Epithelial cell of prostate (primary cell): ENCODE measurements at regions not wholly inside any gene's neighbourhood (a gene's known extent, or its start where the extent isn't known, plus 50 kb on each side); places are given as distances from the start of the nearest gene placed in this dataset.

Source experiments
- DNase-seq: peaks from one replicate; pipeline ENCODE4 v3.0.0-alpha.2; 2011; ENCODE audit warnings: low read depth, low spot score
- H3K27ac ChIP-seq: fragments of 450-650 bp; 2 replicates; pipeline ENCODE4 v1.5.1; 2017; ENCODE audit warnings: mild to moderate bottlenecking

DNA sequence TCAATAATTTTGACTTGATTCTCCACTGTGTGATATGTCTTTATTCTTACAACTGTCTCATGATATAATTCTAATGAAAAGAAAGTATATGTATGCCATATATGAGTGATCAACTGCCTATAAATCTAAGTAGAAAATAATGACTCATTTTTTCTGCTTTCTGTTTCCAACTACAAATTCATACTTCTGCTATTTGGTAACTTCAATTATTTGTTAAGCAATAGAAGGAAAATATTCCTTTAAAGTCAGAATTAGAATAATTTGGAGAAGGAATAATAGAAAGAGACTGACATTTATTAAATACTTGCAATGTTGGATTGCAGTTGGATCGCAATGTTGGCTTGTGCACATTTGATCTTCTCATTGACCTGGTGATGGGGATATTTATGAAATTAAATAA, 204.2 kb upstream of the PACRGL start:
- DNase-seq: no peak
- H3K27ac ChIP-seq: no peak overlapping the region

DNA sequence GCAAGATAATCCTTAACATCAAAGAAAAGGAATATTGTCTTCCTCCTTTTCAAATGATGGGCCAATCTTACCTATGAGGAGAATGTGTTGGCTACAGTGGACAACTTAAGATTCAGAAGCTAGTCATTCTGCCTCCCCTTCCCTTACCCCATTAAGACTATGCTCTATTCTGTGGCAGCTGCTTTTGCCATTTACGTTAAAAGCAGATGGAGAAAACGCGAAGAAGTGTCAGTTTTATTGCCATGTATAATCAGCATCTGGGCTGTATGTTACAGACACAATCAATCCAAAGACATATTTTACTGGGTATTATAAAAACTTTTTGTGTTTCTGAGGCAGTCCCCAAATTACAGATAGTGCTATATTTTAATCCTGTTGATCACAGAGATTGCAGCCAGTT, 196.1 kb upstream of the PACRGL start:
- DNase-seq: no peak
- no peak overlapping the region for H3K27ac ChIP-seq

- H3K27ac ChIP-seq: peak overlapping the region; percentile 61
- no peak for DNase-seq
Measured at GRCh38 chr4:20505927-20506326, 194.3 kb upstream of the PACRGL start.

DNA sequence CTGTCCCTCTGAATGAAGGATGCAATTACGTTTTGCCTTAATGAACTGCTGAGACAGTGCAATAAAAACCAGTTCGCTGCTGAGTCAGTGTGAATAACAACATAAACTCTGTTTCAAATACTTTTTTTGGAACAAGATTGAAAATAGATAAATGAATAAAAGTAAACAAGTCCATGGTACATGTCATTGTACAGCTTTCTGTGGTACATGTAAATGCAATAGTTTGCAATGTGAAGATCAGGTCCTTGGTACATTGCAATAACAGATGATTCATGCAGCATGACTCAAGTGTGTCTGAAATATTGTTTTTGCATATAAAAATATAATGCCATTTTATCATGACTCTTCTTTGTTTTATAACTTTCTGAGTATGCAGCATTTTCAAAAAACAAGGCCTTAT, 193.4 kb upstream of the PACRGL start:
- DNase-seq: peak; percentile 62
- H3K27ac ChIP-seq: peak overlapping the region; percentile 61

DNA sequence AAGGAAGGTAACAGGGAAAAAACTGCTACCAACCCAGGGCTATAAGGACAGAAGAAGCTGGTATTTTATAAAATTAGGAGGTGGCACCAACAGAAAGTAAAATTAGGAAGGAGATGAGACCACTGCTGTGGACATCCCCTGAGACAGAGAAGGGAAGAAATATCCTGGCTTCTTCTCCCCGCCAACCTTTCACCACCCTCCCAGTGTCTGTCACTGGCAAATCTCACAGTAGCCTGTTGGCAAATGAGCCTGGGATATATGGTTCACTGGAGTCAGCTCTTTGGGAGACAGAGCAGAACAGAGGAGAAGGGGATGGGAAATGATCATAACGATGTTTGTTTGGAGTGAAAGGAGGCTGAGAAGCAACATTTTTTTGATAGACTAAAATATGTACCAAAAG, 190.9 kb upstream of the PACRGL start:
- no peak overlapping the region for H3K27ac ChIP-seq

GRCh38 chr4:20512033-20512792, 188.0 kb upstream of the PACRGL start:
- DNase-seq: no peak
- H3K27ac ChIP-seq: peak overlapping the region; percentile 45

More for the DNA sequence above, 190.9 kb upstream of the PACRGL start:
- DNase-seq: no peak

GRCh38 chr4:20512985-20513384, 187.3 kb upstream of the PACRGL start:
- no peak overlapping the region for H3K27ac ChIP-seq
- DNase-seq: no peak

DNA sequence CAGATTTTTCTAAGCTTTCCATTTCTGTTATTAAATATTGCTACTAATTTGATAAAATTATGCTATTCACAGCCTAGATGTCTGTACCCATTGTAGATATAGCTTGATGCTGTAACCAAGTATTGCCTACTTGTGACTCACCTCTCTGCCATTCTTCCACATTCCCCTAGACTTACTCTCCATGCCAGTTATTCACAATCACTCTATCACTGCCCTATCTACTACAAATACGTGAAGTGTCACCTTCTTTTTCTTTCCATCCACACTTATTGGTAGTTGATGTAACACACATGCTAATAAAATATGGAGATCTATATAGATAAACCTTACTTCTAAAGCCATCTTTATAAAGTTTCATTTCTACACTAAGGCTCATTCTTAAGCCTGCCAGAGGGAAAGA, 179.4 kb upstream of the PACRGL start:
- peak overlapping the region; percentile 21 for H3K27ac ChIP-seq
- peak; percentile 26 for DNase-seq

DNA sequence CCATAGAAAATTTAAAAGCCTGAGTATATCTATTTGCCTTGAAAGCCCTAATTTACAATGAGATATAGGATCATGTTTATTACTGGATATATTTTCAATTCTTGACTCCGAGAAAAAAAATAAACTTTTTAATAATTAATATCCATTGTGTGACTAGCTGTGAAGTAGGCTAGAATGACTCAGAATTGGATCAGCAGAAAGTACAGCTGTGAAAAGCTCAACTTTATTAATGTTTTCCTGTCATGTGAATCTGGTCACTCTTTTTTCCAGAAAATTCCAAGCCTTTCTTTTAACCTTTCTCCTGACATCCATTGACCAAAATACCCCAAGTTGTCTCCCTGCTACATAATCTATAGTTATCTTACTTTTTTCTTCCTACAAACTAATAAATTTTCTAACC, 171.8 kb upstream of the PACRGL start:
- no peak for DNase-seq
- H3K27ac ChIP-seq: peak overlapping the region; percentile 21

GRCh38 chr4:20529691-20530090, 170.6 kb upstream of the PACRGL start:
- DNase-seq: no peak

DNA sequence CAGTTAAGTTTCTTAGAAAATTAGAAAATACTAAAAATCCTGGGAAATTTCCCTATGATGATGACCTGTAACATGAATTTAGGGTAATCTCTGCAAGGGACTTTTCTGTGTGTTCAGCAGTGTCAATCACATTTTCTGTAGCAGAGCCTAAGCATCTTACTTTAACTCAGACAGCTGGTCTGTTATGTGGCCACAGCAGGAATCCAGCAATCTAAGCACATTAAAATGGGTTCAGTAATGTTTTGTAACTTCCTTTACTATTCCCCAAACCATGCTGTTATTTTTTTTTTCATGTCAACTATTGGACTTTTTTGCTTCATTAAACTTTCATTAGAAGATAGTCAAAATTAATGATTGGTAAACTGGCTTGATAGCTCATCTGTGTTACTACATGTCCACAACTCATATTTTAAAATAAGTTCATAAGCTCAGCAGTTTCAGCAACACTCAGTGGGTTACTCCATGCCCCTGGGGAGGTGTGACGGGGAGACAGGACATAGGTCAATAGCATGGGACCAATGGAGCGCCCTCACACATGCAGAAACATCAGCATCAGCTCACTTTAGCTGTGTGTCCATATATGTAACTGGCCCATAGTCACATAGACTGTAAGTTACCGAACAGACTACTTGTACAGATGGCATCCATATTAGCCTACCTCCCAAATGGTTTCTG, 168.0 kb upstream of the PACRGL start:
- H3K27ac ChIP-seq: no peak overlapping the region
- no peak for DNase-seq

More at GRCh38 chr4:20529691-20530090, 170.6 kb upstream of the PACRGL start:
- H3K27ac ChIP-seq: no peak overlapping the region

DNA sequence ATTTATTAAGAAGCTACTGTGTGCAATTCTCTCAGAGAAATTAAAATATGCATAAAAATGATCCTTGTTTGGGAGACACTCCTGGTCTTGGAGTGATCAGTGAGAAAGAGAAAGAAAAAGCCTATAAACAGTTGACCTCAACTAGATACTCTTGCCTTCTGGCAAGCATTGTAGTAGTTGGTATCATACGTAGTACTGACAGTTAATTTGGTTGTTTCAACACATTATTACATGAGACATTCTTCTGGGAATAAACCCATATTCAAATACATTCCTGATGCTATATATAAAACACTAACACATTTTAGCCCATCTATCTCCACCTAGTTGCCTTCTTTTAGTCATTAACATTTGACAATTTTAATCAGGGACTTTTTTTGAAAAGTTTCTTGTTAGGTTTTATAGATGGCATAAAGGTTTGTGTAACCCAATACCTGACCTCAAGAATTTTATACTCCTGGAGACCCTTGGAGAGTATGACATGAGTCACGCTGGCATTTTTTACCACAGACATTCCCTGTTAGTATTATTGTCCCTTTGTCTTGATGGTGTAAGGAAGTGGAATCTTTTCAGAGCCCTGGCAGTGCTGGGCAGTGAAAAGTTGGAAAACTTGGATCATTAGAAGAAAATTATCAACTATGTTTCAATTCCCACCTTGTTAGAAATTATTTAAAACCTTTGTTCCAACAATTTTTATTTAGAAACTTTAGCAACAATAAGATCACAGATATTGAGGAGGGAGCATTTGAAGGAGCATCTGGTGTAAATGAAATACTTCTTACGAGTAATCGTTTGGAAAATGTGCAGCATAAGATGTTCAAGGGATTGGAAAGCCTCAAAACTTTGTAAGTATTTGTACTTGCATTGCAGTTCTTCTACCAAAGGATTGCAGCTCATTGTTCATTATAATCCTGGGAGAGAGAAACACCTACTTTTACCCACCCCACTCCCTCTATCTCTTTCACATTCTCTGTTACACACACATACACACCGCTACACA, 167.1 kb upstream of the PACRGL start:
- DNase-seq: no peak
- H3K27ac ChIP-seq: no peak overlapping the region

GRCh38 chr4:20538905-20539304, 161.4 kb upstream of the PACRGL start:
- H3K27ac ChIP-seq: no peak overlapping the region
- DNase-seq: no peak

DNA sequence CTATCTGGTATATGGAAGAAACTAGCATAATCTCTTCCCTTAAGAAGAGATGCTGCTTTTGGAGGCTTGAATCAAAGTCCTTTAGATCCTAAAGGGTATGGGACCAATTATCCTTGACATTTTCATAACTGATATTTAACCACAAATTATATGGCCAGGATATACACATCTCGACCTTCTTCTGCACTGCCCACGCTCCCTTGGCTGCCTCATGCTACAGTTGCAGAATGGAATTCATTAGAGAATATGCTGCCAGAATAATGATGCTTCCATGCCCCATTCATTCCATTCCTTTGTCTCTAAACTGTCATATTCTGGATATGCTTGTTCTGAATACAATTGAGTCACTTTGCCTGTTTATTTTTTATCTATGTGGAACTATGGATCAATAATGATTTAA, 157.1 kb upstream of the PACRGL start:
- no peak overlapping the region for H3K27ac ChIP-seq
- DNase-seq: no peak

GRCh38 chr4:20544645-20545044, 155.6 kb upstream of the PACRGL start:
- H3K27ac ChIP-seq: no peak overlapping the region
- no peak for DNase-seq

DNA sequence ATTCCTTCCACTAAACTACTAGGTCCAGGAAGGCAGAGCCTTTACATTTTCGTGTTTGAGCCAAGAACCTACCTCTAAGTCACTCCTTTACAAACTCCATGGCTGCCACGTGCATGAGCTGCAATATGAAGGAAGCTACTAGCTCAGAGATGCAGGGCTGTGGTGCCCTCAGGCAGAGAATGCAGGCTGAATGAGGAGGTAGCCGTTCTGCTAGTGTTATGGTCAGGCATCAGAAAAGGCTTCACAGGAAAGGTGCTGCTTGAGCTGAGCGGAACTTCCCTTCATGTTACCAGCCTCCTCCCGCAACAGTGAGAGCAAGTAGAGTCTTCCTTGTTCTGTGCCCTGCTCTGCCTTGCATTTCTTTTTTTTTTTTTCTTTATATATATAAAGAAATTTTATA, 148.3 kb upstream of the PACRGL start:
- H3K27ac ChIP-seq: no peak overlapping the region
- no peak for DNase-seq

- no peak overlapping the region for H3K27ac ChIP-seq
- DNase-seq: peak; percentile 14
Measured at GRCh38 chr4:20554134-20554533, 146.1 kb upstream of the PACRGL start.

- DNase-seq: no peak
- H3K27ac ChIP-seq: no peak overlapping the region
Measured at GRCh38 chr4:20565075-20565721, 135.1 kb upstream of the PACRGL start.

- no peak for DNase-seq
- no peak overlapping the region for H3K27ac ChIP-seq
Measured at GRCh38 chr4:20570981-20571715, 129.1 kb upstream of the PACRGL start.
